ENCODE measurements at regions not wholly inside any gene's neighbourhood (a gene's known extent, or its start where the extent isn't known, plus 50 kb on each side); places are given as distances from the start of the nearest gene placed in this dataset.

DNA sequence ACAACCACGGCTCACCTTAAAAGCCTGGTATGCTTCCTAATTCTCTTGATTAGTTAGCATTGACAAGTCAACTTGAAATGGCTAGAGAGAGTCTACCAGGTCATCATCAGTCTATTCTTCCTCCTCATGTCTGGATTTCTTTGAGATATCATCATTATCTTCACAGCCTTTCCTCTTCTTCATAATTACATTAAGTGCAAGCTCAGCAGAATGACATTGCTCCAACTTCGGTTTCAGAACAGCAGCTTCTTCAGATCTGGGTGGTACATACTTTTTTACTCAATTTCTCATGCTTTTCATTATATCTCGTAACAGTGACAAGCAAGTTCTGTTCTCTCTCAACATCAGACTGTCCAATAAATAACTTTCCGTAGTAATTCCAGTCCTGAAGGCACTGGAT is 337.5 kb upstream of the TENM3 start:
- DNase-seq, result no peak

DNA sequence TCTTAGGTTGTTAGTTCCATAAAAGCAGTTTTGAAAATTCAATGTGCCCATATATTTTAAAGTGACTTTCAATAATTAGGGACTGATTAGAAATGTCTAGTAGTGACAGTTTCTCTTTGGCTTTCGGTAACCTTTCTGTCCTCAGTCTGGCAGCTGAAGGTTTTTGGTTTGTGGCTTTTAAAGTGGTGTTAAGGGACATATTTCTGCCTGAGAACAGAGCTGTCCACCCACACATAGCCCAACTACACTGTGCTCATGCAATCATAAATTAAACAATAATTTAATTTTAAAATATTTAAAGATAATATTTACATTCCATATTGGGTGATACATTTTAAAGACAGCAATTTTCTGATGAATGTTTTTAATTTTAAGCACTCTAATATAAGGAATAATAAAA is 335.0 kb upstream of the TENM3 start:
- DNase-seq, result no peak

DNA sequence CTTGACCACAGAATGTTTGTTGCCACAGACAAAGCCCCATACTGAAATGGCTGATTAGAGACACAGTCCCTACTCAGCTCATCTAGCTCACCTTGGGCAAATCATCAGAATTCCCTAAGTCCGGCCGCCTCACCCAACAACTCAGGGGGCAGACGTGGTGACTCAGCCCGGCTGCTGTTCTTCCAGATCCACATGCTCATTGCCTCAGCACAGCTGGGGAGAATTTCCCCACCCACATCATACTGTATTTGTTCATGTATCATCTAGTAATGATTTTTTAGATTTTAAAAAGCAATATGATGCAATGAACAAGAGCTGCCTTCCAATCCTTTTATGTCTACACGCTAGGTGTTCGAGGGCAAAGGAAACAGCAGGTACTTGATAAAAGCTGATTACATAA is 333.8 kb upstream of the TENM3 start:
- no peak for DNase-seq

DNA sequence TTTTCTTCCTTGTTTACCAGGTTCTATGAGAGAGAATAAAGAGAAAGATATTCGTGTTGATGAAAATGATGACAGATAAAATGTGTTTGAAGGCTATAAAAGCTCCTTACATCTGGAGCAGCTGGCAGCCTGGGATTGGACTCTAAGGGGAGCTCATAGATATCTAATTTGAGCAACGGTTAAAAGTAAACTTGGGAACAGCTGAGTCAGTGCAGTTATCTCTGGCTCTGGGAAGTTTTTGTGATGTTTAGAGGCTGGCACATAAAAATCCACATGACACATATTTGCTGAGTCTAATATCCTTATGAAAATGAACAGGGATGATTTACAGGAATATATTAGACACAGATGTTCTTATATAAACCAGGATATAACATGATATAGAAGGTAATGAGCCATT is 331.8 kb upstream of the TENM3 start:
- no peak for DNase-seq

DNA sequence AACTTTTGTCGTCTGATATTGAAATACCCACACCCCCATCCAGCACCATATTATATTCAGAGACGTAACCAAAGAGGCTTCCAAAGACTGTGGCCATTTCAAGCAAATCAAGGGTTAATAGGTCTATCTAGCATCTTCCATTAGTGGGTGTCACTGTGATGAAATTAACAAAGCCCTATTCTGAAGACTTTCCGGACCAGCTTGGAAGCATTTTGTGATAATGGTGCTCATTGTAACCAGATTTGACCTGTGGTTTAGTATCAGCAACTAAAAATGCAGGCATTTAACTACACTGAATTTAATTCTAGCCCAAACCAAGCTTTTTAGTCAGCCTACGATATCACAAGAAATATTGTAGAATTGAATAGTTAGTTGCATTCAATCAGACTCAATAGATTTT is 309.7 kb upstream of the TENM3 start:
- no peak for DNase-seq

DNA sequence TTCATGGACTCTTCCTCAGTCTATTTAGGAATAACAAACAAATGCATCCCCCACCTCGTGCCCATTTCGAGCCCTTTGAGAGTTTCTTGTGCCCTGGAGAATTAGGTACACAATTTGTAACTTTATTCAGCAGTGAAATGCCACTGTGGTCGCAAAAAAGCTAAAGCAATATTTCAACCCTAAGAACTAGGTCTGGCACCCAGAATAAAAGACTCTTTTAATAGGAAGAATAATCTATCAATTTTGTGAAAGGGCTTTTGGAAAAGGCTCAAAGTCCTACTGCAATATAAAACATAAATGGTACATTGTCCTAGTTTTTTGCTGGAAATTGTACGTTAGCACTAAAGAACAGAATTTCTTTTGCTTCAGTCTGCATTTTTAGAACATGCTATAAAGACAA is 304.6 kb upstream of the TENM3 start:
- DNase-seq, result no peak

DNA sequence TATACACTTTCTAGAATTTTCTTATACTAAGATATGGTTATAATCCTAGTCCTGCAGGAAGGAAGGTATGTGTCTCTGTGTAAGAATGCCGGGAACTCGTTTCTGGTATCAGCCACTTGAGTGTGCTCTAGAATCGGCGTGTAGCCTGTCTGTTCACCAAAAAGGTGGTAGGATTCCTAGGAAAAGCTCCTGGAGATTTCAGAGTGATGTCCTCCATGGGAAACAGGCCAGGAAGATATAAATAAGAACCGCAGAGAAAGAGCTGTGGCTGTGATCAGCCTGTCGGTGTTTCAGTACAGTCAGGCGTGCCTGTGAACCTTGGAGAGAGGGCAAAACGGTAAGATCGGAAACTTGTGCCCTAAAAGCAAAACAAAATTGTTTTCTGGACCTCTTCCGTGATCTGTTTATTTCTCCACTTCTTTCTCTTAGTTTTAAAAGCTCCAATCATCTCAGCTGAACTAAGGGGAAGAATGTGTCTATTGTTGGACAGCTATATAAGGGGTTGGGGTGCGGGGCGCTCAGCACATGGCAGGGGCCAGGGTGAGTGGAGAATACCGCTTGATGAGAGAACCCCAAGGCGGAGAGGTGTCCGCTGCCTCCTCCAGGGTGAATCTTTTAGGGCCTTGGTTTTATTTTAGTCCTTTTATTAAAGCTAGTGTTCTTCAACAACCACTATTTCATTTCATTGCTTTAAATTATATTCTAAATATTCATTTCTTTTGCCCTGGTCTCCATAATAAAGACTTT is 303.8 kb upstream of the TENM3 start:
- DNase-seq, result no peak

DNA sequence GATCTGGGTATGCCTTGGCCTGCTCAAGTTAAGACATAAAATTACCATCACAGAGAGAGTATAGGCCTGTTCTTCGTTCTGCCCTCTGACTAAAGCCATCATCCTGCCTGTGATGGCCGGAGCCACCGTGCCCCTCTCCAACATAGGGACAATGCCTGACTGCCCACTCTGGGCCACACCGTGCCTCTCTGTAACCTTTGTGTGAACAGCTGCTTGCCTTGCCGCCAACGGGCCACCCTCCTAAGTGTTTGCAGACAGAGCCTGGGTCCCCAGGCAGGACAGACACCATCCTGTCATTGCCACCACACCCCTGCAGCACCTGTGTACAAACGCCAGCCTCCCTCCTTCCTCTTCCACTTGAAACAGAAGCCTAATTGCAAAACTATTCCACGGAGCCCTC is 298.7 kb upstream of the TENM3 start:
- DNase-seq, result no peak

DNA sequence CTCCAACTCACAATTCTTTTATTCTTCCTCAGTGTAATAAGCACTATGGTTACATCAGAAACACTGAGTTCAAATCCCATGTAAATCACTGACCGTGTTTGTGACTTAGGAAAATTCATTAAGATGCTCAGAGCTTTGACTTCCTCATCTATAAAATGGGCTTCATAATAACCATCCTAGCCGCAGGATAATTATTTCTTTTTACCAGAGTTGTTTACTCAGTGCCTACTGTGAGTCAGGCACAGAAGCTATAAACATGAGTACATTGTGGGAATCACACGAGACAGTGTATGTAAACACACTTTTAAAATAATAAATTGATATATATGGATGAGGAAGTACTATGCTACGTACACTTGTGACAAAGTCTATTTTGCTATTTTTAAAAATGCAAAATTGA is 296.3 kb upstream of the TENM3 start:
- no peak for DNase-seq

DNA sequence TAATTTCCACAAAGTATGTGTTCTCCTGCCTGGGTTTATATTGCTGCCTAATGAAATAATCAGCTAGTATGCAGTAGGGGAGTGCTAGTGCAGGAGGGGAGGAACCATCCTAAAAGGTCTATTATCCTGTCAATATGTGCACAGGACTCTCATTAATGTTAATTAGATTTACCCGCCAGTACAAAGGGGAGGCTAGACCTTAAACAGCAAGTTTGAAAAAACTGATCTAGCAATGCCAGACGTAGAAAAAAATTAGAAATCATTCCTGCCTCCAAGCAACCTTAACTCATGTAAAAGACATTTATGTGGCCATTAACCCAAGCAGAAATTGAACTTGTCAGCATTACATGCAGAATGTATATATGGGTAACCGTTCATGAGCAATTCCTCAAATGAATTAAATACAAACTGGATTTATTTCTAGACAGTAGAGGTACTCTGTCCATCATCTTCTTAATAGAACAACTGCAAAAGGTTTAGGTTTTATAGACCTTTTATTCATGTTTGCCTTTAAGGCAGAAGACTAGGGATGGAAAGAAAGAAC is 294.3 kb upstream of the TENM3 start:
- DNase-seq, result no peak

DNA sequence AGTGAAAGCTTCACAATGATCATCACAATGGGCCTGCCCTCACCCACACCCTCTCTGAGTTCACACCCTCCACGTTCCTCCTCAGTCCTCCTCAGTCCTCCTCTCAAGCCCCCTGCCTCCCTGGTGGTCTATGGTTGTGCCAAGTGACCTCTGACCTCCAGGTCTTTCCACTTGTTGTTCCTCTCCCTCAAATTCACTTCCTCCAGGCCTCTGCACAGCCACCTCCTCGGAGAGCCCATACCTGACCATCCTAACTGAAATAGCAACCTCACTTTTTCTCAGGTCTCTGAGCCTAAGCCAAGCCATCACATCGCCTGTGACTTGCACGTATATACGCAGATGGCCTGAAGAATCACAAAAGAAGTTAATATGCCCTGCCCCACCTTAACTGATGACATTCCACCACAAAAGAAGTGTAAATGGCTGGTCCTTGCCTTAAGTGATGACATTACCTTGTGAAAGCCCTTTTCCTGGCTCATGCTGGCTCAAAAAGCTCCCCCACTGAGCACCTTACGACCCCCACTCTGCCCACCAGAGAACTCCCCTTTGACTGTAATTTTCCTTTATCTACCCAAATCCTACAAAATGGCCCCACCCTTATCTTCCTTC is 293.4 kb upstream of the TENM3 start:
- DNase-seq, result no peak

DNA sequence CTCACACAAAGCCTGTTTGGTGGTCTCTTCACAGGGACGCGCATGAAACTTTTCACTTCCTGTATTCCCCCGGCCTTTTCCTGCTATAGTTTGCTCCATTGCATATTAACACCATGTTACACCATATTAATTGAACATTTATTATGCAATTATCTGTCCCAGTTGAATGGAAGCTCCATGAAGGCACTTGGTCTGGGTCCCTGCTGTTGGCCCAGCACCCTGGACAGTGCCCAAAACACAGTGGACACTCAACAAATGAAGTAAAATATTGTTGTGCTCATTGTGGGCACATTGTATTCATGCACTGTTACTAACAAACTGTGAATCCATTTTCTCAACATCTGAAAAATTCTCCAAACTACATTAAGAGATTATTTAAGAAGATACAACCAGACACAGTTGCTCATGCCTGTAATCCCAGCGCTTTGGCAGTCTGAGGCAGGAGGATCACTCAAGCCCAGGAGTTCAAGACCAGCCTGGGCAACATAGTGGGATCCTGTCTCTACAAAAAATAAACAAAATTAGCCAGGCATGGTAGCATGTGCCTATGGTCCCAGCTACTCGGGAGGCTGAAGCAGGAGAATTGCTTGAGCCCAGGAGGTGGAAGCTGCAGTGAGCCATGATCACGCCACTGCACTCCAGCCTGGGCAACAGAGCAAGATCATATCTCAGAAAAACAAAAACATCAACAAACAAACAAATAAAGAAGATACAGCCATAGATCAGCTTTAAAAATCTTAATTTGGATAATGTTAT is 292.7 kb upstream of the TENM3 start:
- DNase-seq, result no peak

DNA sequence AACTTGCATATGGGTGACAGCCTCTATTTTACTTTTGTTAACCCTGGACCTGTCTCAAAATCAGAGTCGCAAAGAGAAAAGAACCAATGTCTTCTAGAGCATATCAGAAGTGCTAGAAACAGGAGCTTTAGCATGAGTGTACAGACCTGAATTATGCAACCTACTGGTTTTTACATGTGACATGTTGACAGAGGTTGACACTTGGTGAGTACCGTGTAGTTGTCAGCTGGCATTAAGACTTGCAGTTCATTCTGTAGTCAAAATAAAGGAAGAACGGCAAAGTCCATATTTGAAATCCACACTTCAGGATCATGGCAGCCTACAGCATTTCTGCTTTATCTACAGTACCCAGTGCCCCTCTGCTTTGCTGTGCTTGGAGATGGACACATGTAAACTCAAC is 291.9 kb upstream of the TENM3 start:
- no peak for DNase-seq

DNA sequence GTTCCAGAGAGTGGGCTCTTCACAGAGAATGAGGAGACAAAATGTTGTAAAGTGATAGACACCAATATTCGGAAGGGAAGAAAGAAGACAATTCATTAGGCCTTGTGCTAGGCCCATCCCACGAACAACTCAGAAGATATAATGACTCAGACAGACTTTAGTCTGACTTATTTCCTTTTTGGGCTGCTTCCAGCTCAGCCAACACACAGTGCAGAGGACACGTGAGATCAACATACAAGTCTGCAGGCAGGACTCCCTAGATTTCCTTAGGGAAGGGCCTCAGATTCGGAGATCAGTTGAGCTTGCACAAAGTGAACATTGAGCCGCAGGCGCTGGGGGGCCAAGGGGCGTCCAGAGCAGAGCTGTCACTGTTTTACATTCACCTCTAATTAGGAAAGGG is 290.7 kb upstream of the TENM3 start:
- no peak for DNase-seq

DNA sequence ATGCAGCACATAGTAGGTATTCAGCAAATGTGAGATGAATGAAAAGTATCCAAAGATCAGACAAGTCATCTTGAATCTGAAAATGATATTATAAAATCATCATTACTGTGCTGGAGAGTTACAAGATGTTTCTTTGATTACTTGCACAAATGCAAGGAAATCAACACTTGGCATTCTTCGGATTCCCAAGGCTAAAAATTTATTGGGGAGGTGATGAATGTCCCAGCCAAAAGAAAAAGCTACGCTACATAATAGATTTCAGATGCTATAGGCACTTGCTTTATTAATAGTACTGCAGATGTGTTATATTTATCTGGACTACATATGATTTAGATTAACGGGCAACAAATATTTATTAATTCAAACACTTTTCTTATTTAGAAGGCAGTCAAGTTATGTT is 286.7 kb upstream of the TENM3 start:
- no peak for DNase-seq

DNA sequence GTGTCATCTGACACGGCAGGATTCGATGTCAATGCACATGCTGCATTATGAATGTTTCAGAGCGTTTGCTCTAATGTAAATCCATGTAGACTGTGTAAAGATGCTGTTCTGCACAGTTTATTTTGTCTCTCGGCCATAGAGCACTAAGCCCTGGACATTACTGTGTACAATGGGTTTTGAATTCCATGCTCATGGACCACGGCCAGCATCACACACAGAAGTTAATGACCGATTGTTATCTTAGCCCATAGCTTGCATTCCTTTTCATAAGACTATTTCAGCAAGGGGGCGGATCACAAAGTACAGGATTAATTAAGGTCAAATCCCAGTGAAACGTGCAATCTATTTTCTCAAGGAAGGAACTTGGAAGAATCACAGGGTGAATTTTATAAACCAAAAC is 286.1 kb upstream of the TENM3 start:
- no peak for DNase-seq

DNA sequence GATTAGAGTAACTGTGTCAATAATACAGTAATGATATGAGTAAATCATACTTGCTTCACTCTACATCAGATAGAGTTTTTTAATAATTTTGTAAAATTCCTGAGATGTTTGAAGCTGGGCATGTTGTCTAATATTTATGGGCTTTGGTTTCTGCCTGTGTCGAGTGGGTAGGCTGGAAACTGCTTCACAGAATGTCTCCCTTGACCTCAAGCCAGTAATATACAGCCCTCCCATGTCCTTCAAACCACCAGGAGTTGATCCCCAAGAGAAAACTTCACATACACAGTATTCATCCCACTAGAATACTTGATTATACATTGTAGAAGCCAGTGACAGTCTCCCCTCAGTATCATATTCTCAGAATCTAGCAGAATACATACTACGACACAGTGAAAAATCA is 284.8 kb upstream of the TENM3 start:
- DNase-seq, result no peak

DNA sequence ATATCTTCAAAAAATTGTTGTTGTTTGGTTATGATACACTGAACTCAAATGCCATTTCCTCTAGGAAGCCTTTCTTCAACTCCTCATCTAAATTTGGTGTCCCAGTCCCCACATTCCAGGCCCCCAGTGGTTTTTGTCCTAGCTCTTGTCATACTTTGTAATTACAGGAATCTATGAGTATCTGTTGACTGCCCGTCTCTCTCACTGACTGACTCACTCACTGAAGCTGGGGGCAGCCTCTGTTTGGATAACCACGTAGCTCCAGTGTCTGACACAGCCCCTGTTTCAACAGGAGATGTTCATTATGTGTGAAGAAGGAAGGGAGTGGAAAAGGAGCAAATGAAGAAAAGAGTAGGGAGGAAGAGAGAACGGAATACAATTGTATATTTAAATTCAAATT is 284.1 kb upstream of the TENM3 start:
- no peak for DNase-seq

DNA sequence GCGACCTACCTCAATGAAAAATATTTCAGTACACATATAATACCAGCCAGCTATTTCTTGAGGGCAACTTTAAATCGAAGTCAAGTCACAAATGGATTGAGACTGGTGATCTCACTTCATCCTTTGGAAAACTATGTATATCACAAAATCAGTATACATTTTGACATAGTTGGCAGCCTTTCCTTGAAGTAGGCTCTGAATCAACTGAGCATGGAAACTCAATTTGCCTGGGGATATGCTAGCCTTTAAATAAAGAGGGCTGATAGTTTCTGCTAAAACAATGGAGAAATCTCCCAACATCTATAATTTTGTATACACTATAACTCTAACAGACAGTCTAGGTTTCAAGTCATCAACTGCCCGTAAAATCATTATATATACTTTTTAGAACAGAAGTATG is 282.8 kb upstream of the TENM3 start:
- DNase-seq, result no peak

DNA sequence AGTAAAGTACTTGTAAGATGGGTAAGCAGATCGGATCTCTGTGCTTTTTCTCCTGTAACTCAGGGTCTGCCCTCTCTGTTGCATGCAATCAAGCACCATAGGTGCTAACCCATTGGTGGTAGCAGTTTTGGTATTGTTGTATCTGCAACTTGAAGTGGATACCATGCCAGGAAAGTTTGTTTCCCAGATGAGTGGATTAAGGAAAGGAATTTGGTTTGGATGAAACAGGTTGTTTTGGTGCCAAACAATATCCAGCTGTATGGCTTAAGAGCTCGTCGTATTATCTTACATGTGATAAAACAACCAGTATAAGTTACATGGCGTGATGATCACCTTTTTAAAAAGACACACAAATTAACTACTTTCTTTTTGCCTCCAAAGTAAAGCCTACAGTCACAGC is 280.9 kb upstream of the TENM3 start:
- DNase-seq, result no peak

DNA sequence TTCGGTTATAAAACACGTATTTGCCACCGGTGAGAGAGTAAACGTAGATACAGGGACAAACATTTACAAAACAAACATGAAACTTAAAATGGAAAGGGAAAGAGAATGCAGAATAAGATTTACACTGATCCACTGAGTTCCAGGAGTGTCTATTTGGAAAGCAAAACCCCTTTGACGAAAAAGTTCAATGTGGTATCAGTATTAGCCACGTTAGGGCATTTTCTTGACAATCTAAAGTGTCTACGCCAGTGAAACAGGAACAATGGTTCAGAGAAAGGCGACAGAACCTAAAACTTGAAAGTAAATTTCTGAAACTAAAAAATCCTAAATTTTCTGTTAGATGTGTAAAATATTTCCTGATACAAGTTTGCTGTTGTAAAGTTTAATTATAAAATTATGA is 278.5 kb upstream of the TENM3 start:
- no peak for DNase-seq

DNA sequence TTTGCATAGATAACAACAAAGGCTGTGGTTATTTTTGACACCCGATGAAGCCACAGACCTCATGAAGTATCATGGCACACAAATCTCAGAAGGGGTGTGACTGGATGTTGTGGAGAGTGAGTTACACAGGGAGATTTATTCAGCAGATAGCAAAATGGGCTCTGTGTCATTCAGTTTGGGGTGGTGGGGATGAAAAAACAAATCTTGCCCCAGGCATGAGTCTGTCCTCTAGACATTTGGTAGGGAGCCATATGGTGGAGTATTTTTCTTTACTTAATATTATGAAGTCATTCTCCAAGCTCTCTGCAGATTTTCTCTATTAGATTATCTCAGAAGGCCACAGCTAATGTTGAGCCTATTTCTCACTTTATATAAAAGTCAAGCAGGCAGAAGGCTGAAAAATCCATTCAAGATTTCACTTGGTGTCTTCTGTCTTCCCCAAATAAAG is 277.1 kb upstream of the TENM3 start:
- no peak for DNase-seq

DNA sequence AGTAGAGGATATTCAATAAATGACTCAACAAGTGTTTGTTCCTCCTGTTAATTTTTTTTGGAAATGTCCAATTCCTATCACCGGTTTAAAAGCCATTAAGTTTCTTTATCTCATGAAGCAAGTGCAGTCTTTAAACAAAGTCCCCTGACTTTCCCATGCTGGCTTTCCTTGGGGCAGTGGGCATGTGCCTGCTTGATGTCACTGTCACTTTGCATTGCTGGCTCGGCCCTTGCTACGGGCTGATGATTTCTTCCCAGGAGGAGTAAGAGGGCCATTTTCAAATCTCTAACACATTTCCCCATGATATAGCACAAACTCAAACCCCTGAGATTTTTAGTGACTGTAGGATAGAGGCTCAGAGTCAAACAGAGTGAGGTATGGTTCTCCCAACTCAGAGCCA is 275.8 kb upstream of the TENM3 start:
- DNase-seq, result no peak

DNA sequence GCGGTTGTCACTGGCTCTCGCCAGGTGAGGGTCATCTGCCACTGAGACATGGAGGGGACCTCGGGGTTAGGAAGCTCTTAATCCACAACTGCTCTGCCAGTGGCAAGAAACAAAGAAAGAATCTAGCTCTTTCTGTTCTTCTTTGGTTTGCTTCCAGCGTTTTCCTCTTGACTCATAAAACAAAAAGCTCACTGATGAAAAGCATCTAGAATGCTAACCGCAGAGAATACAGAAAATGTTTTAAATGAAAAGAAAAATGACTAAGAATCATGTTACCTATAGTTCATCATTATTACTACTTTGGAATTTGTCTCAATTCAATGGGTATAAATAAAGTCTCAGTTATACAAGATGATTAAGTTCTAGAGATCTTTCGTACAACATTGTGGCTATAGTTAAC is 274.8 kb upstream of the TENM3 start:
- DNase-seq, result no peak
